NCI-H1417 (cell line): ENCODE measurements at regions not wholly inside any gene's neighbourhood (a gene's known extent, or its start where the extent isn't known, plus 50 kb on each side); places are given as distances from the start of the nearest gene placed in this dataset.
"Not testable (repeated sequence)": the region's sequence is repeated elsewhere in the genome, so short reads cannot be mapped to it uniquely, and the experiment has no call there.

ENCODE experiments used
- DNase-seq, 3 experiments: peaks; one replicate each; lab custom pipeline; 2025; lab: John Stamatoyannopoulos, UW

DNA sequence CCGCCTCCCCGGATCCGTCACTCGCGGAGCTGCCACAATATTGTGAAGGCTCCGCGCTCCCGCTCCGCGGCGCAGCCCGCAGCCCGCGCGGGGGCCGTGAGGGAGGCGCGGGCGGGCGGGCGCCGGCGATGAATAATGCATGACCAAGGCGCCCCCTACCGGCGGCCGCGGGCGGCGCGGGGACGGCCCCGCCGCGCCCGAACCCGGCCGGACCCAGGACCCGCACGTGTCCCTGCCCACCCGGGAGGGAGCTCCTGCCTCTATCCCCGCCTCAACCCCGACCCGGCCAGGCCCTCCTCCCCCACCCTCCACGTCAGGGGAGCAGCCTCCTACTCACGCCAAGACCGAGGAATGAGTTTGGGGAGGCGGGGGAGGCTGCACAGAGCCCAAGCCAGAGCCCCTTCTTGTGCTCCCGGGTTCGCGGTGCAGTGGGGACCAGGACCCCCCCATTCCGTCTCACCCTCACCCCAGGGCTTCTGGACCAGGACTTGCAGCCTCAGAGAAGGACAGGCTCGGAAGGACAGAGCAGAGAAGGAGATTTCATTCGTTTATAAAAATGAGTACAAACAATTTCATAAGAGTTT lies 70.8 kb upstream of the CASZ1 start:
- peak; percentile 83 to 84 (median 84) for DNase-seq

DNA sequence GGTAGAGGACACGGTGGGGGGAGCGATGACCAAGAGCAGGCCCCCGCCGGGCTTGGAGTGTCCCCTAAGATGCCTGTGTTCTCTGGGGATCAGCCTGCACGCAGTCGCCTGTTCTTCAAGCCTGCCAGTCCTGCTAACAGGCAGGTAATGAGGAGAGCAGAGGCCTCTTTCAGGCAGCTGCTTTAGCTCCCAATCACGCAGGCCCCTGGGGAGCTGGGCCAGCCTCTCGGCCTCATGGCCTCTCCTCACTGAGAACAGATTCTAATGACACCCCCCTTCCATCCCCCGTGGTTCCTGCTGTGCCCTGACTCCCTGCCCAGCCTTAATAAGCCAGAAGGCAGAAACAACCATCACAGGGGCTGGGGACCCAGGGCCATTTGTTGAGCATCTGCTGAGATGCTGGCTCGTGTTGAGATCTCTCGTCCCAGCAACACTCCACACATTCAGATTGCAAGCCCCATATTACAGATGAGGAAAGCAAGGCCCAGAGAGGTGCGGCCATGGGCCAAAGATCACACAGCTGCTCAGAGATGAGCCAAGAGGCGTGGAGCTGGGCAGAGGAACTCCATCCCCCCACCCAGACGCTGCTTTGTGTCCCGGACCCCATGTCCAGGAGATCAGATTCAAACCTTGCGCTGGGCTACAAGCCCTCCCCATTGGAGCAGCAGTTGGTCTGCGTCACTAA lies 71.6 kb upstream of the CASZ1 start:
- peak; percentile 57 to 97 (median 91) for DNase-seq

DNA sequence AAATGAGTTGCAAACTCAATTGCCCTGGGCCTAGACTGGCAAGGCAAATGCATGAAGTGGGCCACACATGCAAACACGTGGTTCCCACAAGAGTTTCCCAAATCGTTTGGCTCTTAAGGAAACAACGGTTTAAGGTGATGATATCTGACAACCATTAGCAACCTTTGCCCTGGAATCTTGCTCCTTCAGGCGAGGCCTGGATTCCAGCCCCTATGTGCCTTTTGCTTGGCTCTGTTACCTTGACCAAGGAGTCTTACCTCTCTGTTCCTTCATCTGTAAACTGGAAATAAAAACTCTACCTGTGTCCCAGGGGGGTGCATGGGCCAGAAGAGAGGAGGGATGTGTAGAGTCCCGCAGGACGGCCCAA lies 72.1 kb upstream of the CASZ1 start:
- DNase-seq = no peak

DNA sequence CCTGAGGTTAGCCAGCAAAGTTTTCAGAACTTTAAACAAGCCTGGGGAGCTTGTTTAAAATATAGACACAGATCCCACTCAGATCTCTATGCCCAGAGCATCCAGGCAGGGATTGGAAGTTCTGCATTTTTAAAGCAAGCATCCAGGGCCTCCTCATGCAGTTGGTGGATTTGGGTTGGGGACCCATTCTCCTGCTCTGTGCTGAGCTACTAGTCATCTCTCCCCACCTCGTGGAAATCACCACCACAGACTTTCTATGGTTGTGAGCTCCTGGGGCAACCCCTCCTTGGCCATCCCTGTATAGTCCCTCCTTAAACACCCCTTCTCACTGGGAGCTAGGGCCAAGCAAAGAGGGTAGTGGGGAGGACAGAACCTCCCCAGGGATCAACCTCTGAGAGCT lies 73.5 kb upstream of the CASZ1 start:
- DNase-seq = no peak

DNA sequence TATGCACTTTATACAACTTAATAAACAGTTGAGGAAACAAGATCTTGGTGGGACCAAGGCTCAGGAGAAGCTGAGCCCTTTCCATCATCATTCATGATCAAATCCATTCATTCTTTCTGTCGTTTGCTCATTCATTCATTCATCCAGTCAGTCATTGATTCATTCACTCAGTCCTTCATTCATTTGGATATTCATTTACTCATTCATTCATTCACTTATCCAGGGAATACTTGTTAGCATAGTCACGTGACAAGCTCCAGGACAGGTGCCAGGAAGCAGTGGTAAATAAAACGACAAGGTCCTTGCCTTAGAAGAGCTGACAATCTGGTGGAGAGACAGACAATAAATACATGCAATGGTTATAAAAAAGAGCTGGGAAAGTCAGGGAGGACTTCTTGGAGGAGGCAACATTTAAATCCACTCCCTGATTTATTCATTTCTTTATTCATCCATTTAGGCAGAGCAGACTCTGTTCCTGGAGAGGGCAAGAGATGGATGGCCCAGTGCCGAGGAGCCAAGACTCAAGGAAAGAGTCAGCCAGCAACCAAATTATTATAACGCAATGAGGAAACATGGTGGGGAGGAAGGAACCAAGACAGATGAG lies 74.1 kb upstream of the CASZ1 start:
- DNase-seq = no peak

DNA sequence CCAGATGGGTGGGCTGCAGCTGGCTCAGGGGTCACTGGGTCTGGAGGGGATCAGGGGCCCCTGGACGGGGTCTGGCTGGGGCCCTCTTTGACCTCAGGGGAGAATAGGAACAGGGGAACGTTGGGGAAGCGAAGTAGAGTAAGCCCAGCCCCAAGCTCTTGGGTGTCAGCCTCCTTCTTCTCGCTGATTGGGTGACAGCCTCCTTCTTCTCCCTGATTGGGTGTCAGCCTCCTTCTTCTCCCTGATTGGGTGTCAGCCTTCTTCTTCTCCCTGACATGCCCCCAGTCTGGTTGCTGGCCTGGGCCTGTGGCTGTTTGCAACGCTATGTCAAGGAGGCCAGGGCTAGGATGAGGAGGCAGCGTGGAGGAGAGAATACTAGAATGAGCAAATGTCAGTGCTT lies 76.7 kb upstream of the CASZ1 start:
- DNase-seq = no peak

DNA sequence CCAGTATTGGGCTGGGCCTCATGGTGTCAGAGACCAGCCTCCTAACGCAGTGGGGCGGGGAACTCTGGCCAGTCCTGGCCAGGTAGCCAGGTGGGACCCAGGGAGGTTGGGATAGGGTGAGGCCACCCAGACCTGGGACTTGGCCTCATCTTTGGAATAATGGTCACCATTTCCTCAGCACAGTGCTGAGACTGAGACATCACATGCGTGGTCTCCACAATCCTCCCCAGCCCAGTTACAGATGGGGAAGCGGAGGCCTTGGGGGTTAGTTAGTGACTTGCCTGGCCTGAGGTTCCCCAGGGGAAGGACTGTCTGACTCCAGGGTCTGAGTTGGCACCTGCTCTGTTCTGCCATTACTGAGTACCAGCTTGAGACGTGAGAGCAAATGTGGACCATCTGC lies 77.9 kb upstream of the CASZ1 start:
- no peak for DNase-seq

DNA sequence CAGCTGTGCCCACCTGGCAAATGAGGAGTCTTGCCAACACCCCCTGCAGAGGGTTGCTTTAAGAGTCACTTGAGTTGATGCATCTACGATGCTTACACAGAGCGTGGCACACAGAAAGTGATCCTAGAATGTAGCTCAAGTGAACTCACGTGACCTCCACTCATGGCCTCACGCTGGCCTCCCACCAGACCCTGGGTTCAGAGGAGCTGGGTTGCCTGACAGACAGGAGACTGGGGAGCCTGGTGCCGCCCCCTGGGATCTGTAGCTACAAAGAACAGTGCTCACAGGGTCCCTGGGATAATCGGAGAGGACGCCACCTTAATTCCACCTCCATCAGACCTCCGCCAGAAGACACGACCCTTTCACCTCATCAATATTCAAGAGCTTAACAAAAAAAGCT lies 81.4 kb upstream of the CASZ1 start:
- peak; percentile 19 to 75 (median 68) for DNase-seq

DNA sequence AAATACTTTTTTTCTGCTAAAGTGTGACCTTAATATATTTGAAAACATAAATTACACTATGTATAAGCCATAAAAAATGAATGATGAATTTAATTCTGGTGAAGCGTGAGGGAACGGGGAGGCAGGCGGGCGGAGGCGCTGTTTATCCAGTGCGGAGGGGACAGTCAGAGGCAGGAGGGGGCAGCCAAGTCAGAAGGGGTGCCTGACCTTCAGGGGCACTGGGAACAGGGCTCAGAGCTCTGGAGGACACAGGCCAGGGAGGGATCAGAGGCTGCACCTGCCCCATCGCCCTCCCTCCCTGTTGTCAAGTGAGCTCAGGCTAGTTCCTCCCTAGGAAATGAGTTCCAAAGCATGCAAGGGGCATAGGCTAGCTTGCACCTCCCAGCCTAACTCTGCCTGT lies 82.0 kb upstream of the CASZ1 start:
- peak in 1 of 3 experiments; percentile 26 for DNase-seq

DNA sequence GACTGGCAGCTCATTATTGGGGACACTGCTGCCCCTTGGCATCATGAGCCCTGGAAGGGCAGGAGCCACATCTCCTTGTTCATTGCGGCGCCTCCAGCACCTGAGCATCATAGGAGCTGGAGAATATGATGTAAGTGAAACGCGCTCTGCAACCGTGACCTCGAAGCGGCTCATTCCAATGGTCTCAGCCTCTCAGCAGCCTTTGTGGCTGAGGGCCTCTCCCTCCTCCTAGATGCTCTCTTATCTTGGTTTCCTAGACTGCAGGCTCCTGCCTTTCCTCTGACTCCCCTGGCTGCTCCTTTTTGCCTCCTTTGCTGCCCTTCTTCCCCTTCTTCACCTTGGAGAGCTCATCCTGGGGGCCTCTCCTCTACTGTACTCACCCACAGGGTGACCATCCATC lies 83.6 kb upstream of the CASZ1 start:
- DNase-seq = no peak

DNA sequence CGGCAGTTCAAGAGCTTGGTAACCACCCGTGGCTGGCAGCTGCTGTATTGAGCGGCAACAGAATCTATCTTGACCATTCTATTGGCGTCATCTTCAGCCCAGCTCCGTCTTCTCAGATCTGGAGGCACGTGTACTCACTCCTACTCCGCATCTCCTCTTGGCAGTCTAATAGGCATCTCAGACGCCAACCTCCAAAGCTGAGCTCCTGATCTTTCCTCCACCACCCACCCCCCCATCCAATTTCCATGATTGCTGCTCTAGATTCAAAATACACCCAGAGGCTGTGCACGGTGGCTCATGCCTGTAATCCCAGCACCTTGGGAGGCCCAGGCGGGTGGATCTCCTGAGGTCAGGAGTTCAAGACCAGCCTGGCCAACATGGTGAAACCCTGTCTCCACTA lies 84.6 kb upstream of the CASZ1 start:
- peak in 2 of 3 experiments; percentile 14 to 38 for DNase-seq

DNA sequence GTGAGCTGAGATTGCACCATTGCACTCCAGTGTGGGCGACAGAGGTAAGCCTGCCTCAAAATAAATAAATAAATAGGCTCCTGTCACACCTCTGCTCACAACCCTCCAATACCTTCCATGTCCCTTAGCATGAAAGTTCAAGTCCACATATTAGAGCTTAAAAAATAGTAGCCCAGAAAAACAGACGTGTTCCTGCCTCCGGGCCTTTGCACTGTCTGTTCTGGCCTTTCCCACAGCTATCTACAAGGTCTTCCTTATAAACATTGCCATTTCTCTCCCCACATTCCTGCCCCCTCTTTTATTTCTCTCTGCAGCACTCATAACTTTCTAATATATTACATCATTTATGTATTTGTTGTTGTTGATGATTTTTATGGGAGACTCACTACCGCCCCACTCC lies 85.6 kb upstream of the CASZ1 start:
- DNase-seq = no peak

DNA sequence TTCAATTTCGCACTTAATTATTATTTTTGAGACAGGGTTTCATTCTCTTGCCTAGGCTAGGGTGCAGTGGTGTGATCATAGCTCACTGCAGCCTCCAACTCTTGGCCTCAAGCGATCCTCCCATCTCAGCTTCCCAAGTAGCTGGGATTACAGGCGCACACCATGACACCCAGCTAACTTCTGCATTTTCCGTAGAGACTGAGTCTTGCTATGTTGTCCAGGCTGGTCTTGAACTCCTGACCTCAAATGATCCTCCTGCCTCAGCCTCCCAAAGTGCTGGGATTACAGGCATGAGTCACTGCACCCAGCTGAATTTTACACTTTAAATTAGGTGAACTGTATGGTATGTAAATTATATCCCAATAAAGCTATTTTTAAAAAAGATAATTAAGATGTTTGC lies 90.6 kb upstream of the CASZ1 start:
- not testable (repeated sequence) for DNase-seq

DNA sequence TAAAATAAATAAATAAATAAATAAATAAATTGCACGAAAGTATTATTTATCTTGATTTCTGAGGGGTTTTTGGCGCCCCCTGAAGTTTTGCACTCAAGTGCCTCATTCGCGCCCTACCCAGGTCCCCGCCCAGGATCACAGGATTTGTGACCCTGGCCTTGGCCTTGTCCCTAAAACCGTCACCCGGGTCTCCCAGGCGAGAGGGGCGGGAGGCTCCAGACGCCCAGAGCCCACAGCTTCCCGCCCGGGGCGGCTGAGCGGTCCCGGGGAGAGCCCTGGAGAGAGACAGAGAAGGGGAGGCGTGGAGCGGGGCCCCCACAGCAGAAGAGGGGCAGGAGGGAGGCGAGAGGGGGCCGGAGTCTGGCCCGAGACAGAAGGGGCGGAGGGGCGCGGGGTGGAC lies 91.8 kb upstream of the CASZ1 start:
- DNase-seq = peak in 2 of 3 experiments; percentile 33 to 46

DNA sequence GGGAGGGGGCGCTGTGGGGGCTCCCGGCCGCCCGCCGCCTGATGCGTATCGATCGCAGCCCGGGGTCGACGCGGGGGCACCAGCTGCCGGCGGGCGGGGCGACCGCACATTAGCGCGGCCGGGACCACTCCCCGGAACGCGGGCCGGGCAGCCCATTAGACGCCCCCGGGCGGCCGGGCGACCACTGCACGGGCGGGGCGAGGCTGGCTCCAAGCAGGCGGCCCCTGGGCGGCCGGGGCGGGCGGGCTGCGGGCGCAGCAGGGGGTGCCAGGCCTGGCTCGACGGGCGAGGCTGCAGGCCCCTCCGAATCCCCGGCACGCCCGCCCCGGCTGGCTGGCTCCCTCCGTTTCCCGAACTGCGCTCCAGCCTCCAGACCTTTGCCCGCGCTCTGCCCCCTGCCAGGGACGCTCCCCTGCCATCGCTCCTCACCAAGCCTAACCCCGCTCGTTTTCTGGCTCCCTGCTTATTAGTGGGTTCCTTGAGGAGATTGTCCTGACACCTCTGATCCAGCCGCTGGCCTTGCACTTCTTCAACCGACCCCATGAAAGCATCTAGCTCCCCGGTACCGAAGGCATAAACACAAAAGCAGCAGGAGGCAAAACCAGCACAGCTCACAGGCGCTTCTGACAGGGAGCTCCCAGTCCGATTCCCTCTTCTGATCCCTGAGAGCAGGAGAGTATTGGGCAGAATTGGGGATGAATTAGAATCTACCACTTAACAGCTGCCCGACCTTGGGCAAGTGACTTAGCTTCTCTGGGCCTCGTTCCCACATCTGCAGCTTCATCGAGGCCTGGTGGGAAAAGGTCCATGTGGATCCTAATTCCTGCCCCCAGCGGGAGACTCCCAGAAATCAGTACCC lies 92.6 kb upstream of the CASZ1 start:
- DNase-seq = peak in 2 of 3 experiments; percentile 73 to 81

DNA sequence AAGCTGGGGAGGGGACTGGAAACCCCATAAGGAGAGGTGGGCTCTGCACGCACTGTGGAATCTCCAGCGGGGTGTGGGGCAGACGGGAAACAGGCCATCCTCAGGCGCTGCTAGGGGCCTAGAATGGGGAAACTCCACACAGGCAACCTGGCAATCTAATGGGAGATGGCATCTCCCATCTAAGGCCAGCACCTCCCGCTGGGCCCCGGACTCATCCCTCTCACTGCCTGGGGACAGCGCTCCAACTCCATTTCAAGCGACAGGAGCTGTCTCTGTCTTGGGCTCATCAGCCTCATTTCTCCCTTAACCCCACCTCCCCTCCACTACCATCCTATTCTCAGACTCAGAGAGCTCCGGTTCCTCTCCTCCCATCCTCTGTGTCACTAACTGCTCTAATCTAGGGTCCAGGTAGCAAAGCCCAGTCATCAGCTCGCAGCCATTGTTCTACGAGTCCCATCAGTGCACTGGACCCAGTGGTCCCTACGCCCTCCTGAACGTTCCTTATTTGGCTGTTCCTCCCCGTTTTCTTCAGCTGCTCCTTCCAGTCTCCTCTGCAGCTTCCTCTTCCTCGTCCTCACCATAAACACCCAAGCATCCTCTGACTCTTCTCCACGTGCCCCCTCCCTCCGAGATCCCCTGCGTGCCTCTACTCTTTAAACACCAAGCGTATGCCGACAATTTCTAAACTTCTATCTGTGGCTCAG lies 93.4 kb upstream of the CASZ1 start:
- no peak for DNase-seq

DNA sequence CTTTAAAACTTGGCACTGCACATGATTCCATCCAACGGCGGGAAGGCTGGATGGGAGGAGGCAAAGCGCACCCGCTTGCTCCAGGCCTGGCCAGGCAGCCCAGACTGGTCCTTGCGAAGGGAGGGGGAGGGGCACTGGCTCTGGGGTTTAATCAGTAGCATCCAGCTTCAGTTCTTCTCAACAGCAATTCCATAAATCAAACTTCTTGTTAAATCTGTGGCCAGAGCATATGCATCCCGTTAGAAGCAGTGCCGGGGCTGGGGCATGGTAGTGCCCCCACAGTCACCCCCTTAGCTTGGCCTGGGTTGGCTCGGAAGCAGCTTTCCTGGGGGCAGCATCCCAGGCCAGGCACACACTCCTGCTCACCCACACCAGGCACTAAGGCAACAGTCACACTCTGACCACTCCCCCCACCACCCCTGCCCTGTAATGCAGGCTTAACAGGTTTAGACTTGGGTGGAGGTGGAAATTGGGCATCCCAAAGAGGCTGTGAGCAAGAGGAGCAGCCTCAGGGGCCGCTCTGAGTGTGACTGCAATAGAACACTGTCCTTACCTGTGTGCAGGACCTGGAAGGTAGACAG lies 94.1 kb upstream of the CASZ1 start:
- DNase-seq = no peak

DNA sequence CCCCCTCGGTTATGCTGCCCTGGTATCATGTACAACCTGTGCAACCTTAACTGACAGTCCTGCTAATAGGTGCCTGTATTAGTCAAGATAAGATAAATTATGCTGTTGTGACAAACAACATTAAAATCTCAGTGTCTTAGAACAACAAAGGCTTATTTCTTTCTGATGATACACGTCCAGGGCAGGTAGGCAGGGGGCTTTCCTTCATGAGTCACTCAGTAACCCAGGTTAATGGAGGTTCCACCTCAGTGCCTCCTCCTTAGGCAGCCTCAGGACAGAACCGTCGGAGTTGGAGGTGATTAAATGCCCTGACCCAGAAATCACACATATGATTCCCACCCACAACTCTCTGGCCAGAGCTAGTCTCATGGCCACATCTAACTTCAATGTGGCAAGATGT lies 94.6 kb upstream of the CASZ1 start:
- DNase-seq = no peak

DNA sequence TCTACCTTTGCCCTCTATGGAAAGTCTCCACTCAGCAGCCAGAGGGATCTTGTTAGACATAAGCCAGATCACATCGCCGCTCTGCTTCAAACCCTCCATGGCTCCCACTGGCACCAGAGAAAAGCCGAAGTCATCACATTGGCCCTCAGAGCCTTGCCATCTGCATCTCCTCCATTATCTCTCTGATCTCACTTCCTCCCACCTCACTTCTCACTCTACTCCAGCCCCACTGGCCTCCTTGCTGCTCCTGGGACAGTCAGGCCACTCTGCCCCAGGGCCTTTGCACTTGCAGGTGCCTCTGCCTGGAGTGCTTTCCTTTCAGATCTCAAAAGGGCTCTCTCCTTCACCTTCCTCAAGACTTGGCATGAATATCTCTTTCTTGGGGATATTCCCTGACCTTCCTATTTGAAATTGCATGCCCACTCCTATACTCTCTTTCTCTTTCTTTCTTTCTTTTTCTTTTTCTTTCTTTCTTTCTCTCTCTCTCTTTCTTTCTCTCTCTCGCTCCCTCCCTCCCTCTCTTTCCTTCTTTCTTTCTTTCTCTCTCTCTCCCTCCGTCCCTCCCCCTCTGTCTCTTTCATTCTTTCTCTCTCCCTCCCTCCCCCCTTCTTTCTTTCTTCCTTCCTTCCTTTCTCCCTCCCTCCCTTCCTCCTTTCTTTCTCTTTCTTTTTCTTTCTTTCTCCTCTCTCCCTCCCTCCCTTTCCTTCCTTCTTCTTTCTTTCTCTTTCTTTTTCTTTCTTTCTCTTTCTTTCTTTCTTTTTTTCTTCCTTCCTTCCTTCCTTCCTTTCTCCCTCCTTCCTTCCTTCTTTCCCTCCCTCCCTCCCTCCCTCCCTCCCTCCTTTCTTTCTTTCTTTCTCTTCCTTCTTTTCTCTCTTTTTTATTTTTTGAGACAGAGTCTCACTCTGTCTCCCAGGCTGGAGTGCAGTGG lies 96.0 kb upstream of the CASZ1 start:
- no peak for DNase-seq

DNA sequence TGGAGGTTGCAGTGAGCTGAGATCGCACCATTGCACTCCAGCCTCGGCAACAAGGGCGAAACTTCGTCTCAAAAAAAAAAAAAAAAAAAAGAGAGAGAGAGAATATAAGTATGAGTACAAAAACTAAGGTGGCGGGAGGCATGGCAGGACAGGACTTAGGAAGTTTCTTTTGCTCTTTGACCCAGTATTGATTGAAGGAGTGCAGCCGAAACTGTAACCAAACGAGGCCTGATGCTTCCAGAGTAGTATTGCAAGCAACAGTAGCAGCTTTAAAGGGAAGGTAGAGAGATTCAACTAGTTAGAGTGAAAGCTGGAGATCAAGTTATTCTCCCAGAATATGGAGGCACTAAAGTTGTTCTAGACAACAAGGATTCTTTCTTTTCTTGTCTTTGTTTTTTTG lies 99.2 kb upstream of the CASZ1 start:
- no peak for DNase-seq

DNA sequence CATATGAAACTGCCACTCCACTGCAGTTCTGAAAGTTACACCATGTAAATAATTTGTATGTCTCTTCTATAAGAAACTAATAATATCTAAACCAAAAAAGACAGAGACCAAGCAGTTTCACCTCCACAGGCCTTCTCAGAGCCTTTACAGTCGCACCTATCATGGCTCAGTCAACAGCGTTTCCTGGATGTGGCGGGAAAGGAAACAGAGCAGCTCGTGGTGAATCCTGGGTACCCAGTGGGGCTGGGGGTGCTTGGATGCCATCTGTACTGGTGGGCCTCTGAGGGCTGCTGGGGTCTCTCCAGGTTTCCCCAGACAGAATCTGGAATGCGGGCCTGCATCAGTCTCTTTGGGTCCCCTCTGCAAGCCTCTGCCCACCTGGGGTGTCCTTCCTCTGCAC lies 100.2 kb upstream of the CASZ1 start:
- DNase-seq = no peak
